C1 segment of cervical spinal cord (tissue), 14 donors: ENCODE measurements at regions not wholly inside any gene's neighbourhood (a gene's known extent, or its start where the extent isn't known, plus 50 kb on each side); places are given as distances from the start of the nearest gene placed in this dataset.
"Not testable (repeated sequence)": the region's sequence is repeated elsewhere in the genome, so short reads cannot be mapped to it uniquely, and the experiment has no call there.

Experiments
- DNase-seq, 14 donors: peaks; one replicate each; lab custom pipeline; 2025; lab: John Stamatoyannopoulos, UW

DNA sequence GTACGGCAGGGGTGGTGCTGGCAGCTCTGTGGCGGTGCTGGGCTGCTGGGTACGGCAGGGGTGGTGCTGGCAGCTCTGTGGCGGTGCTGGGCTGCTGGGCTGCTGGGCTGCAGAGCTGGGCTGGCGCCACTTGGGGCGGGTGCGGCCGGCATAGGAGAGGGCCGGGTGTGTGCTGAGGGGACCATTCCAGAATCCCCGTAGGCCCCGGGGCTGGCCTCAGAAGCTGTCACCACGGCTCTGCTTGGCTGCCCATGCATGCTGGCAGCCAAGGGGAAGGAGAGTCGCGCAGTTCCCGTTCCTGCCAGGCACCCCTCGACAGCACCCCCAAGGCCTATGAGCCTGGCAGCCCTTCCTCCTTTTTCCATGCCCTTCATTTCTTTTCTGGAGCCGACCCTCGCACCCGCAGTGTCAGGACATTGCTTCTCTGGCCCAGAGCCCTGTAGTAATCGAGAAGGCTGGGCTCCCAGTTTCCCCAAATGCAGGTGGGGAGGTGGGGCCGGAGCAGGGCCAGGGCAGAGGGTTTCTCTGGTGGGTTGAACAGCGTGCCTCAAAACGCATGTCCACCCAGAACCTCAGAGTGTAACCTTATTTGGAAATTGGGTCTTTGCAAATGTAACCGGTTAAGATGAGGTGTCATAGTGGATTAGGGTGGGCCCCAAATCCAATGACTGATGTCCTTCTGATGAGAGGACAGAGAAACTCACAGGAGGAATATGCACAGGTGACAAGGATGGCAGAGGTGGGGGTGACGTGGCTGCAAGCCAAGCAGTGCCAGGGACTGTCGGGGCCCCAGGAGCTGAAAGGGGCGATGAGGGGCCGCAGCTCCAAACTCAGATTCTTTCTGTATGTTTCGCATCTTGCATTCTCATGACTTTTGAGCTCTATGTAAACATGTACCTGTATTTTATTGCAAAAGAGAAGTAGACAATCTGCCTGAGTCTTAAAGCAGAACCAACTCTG lies 71.0 kb upstream of the ACTRT2 start:
- peak in 2 of 14 donors; percentile 20 to 41 for DNase-seq

DNA sequence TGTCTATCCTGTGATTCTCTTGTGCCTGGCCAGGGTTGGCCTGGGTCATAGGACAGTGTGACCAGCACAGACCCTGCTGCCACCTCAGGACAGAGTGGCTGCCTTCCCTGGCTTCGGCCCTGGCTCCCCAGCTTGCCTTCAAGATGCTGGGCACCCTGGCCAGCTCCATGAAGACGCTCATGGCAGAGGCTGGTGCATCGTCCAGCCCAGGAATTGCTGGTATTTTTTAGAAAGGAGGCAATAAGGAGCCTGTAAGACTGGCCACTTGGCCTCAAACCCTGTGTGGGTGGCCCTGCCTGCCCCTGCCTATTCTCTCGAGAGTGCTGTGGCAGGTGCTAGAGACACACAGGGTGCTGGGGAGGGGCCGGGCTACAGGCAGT lies 70.4 kb upstream of the ACTRT2 start:
- no peak for DNase-seq

DNA sequence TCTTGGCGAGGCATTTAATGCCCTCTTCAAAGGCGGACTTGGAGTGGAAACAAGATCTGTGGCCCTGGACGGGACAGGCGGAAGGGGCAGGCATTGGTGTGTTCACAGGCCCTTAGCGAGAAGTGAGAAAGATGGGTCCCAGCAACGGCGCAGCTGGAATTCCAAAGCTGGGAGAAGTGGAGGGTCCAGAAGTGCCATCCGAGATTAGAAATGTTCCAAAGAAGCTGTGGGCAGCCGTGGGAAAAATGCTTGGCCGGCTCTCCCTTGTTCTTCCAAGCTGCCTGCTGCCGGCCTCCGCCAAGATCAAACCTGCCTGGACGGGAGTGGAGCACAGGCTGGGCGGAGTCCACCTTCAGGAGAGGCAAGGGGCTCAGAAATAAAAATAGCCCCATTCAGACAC lies 69.4 kb upstream of the ACTRT2 start:
- no peak for DNase-seq

DNA sequence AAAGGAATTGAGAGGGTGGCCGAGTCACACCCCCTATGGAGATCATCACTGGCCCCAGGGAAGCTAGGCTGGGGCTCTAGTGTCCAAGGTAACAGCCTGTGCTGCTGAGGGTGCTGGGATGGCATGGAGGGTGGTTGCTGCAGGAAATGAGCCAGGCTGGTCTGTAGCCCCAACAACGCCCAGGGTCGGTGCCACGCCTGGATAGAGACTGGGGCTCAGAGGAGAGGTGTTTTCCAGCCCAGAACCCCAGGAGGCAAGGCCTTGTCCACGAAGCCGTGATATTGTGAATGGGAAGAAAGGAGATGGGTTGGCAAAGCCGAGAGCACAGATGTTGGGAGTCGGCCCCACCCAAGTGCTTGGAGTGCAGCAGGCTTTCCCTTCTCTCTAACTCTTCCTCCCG lies 68.9 kb upstream of the ACTRT2 start:
- DNase-seq: no peak

DNA sequence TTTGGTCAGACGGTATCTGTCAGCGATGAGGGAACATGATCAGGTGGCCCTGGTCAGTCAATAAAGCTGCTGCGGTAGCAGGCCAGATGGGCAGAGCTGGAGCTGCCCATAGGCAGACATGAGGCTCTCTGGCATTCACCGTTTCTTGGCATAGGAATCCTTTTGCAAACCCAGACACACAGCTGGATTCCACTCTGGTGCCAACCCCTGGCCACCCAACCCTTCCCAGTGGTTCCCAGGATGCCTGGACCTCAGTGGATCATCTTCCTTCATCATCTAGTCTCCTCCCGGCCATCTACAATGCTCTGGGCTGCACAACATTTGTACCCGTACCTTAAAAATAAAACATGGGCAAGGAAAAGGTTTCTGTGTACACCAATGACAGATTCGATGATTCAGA lies 68.3 kb upstream of the ACTRT2 start:
- DNase-seq: no peak

DNA sequence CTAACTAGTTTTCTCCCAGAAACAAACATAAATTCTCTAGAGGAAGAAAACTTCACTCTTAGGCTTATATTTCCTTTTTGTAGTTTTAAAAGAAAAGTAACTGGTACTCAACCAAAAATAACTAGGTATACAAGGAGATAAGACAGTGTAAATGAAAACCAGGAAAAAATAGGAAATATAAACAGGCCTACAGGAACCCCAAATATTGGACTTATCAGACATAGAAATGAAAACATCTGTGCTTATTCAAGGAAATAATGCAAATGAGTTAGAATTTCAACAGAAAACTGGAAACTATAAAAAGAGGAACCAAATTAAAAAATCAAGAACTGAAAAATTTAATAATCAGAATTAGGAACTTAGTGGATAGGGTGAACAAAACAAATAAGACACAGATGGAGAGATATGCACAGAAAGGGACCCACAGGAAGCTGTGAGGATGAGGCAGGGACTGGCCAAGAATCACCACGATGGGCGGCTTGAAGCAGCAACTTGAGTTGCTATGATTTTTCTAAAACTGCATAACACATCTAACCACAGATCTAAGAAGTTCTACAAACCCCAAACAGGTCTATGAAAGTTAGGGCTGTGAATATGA lies 67.5 kb upstream of the ACTRT2 start:
- DNase-seq: no peak

DNA sequence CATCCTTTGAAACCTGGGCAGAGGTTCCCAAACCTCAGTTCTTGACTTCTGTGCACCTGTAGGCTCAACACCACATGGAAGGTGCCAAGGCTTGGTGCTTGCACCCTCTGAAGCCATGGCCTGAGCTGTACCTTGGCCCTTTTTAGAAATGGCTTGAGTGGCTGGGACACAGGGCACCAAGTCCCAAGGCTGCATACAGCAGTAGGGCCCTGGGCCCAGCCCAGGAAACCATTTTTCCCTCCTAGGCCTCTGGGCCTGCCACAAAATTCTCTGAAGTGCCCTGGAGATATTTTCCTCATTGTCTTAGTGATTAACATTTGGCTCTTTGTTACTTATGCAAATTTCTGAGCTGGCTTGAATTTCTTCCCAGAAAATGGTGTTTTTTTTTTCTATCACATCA lies 65.6 kb upstream of the ACTRT2 start:
- no peak for DNase-seq

DNA sequence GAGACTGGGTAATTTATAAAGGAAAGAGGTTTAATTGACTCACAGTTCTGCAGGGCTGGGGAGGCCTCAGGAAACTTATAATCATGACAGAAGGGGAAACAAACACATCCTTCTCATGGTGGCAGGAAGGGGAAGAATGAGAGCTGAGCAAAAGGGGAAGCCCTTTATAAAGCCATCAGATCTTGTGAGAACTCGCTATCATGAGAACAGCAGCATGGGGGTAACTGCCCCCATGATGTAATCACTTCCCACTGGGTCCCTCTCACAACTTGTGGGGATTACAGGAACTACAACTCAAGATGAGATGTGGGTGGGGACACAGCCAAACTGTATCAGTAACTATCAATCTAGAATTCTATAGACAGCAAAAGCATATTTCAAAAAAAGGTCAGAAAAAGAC lies 64.7 kb upstream of the ACTRT2 start:
- DNase-seq: no peak

DNA sequence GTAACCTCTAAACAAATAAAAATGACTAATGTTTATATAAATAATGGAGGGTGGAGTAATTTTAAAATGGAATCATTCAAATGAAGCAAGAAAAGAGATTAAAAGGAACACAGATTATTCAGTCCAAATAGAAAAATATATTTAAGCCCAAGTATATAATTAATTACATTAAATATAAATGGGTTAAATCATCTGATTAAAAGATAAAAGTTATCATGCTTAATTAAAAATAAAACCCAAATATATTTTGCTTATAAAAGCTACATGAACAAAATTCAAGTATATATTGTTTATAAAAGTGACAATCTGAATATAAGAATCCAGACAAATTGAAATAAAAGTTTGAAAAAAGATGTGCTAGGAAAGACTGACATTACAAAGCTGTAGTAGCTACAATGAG lies 63.9 kb upstream of the ACTRT2 start:
- no peak for DNase-seq

DNA sequence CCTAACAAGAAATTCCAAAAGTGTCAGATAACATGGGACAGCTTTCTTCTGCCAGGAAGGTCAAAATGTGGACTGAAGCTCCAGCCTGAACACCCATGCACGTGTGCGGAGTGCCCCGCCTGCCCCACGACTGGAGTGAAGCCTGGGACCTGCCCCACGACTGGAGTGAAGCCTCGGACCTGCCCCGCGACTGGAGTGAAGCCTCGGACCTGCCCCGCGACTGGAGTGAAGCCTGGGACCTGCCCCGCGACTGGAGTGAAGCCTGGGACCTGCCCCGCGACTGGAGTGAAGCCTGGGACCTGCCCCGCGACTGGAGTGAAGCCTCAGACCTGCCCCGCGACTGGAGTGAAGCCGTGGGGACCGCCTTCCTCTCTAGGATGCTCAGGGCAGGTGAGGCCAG lies 61.4 kb upstream of the ACTRT2 start:
- DNase-seq: not testable (repeated sequence)

DNA sequence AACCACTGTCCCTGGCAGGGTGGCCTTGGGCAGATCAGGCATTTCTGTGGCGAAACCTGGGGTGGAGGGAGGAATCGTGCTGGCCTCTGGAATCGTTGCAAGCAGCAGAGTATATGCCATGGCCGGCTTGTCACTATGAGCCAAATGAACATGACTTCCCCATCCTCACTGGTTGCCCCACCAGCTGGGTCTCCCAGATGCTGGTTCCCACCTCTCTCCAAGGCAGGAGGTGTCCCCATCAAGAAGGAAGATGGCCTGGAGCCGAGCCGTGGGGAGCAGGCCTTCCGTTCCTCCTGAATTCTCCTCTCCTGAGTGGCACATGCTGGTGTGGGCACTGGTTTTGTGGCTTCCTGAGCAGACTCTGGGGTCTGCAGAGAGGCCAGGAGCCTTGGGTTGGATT lies 60.2 kb upstream of the ACTRT2 start:
- DNase-seq: no peak

DNA sequence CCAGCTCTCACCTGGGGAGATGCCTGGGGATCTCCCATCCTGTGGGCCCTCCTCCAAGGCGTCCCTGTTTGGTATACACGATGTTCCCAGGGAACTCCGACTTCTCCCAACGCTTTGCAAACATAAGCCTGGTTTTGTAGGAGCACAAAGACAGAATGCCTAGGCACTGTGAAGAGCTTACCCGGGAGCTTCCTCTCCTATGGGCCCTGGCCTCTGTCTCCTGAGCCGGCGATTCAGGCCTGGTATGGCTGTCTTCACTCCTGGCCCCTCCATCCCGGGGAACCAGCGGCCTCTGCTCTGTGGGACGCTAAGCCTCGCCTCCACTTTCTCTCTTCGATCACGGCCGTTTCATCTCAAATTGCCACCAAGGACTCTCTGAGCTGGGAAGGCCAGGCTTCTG lies 59.6 kb upstream of the ACTRT2 start:
- DNase-seq: no peak

DNA sequence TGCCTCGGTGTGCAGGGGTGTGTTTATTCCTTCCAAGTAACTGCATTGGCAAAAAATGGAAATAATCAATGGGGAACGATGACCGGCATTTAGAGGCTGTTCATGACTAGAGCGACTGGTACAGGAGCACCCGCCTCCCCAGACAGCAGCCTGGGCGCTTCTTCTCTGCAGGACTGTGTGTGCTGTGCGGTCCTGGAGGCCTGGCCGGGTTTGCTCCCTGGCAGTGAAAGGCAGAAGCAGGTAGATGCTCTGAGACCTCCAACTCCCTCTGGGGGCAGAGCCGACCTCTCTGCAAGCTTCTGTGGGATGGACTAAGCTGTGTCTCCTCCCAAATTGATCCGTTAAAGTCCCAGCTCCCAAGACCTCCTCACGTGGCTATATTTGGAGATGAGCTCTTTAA lies 59.2 kb upstream of the ACTRT2 start:
- no peak for DNase-seq

DNA sequence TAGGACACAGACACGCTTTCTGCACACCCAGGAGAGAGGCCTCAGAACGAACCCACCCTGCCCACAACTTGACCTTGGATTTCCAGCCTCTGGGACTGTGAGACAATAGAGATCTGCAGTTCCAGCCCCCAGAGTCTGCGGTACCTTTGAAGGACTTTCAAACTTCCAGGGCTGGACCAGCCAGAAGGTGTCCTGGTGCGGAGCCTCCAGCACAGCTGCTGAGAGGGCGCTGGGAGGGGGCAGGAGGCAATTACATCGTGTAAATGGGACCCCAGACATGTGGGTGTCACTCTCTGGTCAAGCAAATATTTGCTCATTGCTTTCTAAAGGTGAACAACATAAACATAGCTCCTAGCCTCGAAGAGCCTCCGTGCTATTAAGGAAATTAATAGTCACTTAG lies 58.7 kb upstream of the ACTRT2 start:
- no peak for DNase-seq

DNA sequence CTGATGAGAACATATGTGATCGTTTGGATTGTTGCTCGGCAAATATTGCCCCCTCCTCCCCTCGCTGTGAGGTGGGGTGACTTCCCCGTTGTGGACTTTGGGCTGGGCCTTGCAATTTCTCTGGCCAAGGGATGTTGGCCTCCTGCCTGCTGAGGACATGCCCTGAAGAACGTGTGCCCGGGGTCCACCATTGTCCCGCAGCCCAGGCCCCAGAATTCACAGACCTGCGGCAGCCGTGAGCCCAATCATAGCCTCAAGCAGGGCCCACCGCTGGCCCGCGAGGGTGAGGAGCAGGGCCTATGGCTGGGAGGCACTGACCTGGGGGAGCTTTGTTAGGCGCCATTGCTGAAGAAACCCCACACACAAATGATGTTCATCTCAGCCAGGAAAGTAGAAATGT lies 58.3 kb upstream of the ACTRT2 start:
- DNase-seq: no peak

DNA sequence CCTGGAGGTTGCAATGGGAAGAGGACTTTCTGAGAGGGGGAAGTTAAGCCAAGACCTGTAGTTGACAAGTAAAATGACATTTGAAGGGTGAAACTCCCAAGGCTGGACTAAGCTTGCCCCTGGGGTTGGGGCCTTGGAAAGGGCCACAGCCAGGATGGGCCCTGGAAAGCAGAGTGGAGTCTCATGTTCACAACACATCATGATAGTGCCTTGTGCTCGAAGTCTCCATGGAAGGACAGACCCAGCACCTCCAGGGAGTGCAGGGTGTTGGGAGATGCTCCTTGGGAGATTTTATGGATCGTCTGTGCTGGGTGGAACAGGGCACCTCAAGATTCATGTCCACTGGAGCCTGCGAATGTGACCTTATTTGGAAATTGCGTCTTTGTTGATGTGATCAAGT lies 55.6 kb upstream of the ACTRT2 start:
- DNase-seq: no peak

DNA sequence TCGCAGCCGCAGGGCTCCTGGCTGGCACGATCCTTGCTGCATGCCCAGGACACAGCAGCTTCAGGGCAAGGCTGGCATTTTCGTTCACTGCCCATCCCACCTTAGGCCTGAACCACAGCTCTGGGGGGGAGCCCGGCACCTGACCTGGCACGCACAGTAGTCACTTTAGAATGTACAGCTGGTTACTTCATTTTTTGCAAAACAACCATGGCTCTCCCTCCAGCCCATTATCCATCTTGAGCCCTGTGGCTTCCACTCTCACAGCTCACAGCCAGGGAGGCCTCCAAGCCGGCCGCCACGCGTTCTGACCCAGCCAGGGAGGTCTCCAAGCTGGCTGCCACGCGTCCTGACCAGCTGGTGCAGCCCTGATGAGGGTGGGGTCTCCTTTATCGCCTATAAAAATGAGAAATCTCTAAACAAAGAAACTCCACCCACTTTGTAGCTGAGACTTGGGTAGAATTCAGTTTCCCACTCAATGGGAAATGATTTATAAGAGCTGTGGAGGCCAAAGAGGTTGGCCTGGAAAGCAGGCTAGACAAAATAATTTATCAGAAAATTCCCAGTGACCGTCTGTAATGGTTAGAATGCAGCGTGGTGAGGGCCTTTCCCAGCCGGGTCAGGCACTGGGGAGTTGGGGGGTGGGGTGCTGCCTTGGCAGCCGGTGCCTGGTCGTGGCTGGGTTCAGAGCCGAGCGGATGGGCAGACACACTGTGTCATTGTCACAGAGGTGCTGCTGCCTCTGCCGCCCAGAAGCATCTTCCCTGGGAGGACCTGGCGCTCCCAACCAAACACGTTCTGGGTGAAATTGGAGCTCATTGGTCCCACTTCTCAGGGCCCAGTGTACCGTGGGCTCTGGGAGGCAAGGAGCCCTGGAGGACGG lies 54.6 kb upstream of the ACTRT2 start:
- DNase-seq: peak in 11 of 14 donors; percentile 31 to 77 (median 58)

DNA sequence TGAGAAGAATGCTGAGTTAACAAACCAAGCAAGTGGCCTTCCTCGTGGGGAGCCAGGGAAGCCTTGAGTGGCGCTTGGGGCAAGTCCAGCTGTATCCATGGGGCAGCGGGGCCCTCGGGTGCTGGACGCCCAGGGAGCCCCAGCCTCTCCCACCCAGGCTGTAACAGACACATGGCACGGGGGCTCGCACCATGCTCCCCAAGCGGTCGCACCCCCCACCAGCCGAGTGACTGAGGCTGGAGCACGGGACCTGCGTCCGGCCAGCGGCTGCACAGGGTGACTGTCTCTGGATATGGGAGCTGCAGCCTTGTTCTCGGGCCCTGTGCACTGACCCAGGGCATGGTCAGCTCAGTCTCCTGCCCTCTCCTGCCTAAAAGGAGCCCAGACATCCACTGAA lies 53.9 kb upstream of the ACTRT2 start:
- DNase-seq: peak in 4 of 14 donors; percentile 60 to 71 (median 64)

DNA sequence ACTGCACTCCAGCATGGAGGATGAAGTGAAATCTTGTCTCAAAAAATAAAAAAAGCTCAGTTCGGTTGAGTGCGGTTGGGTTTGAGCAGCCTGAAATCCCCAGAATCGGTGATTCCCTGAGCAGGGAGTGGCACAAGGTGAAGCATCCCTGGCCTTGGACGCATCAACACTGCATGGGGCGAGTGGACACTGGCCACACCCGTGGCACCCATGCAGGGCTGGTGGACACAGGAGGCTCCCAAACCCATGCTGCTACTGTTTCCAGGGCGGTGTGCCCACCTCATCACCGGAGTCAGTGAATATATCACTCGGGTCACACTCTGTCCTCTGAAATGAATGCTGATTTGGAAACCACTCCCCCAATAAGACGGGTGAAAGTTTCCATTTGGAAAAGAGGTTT lies 53.4 kb upstream of the ACTRT2 start:
- DNase-seq: no peak

DNA sequence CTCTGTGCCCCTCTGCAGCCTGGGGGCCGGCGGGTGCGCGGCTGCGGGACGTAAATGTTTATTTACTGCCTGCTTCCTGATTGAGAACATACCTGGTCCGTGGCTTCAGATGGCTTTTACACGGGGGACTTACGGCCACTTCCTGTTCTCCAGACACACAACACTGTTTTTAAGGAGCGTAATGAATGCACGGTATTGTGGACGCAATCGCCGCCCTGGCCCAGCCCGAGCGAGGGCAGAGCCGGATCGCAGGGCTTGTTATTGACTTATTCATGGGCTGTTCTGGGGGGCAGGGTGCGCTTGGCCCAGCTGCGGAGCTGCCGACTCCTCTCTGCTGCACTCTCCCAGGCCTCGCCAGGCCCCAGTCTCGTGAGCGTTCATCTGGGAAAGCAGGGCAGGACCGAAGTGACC lies 52.8 kb upstream of the ACTRT2 start:
- peak in 11 of 14 donors; percentile 41 to 82 (median 65) for DNase-seq

DNA sequence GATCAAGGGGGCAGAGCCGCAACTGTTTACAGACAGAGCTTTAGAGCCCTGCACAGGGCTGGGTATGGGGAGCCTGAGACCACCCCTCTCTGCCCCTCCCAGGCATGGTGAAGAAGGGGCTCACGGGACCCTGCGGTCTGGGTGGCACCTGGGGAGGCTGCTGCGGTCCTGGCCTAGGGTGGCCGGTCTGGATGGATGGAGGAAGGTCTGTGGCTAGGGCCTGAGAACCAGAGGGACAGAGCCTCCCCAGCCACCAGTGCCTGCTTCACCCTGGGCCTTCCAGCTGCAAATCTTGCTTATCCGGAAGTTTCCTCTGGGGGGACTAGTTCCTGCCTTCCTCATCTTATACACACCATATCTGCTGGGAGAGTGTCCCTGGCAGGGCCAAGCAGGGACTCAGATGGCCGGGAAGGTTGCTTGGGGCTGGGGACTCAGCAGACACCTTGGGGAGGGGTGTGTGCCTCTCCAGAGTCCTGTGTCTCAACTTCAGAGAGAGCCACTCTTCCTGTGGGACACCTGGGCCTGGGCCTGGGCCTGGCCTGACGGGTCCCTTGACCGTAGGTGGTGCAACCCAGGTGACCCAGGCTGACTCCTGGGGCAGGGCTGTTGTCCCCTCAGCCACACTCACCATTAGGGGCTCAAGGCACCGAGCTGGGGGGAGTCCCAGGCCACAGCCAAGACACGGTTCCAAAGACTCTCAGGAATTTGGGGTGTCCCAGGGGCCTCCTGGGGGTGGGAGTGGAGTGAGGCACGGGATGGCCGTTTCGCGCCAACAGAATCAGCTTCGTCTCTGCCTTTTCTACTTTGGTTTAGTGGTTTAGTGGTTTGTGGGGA lies 52.0 kb upstream of the ACTRT2 start:
- no peak for DNase-seq
